H1 (cell line): ENCODE measurements at regions not wholly inside any gene's neighbourhood (a gene's known extent, or its start where the extent isn't known, plus 50 kb on each side); places are given as distances from the start of the nearest gene placed in this dataset.

Experiments used
- CHD2 ChIP-seq: IDR thresholded peaks from 2 replicates; pipeline ENCODE4 v1.6.1; 2012; ENCODE audit warnings: low read length, improper control_type of control experiment
- CTBP2 ChIP-seq: IDR thresholded peaks from 2 replicates; pipeline ENCODE4 v1.7.0; 2011; ENCODE audit warnings: borderline replicate concordance, mild to moderate bottlenecking, moderate library complexity, mixed read lengths, low read length; ENCODE audit not compliant: insufficient read depth, insufficient read length
- JUND ChIP-seq: IDR thresholded peaks from 2 replicates; pipeline ENCODE4 v1.6.1; 2011; ENCODE audit warnings: mild to moderate bottlenecking, improper control_type of control experiment, low read length
- MAX ChIP-seq: IDR thresholded peaks from 2 replicates; pipeline ENCODE4 v1.6.1; 2012; ENCODE audit warnings: inconsistent platforms
- POLR2AphosphoS5 ChIP-seq: IDR thresholded peaks from 2 replicates; pipeline ENCODE4 v1.6.1; 2011; ENCODE audit warnings: low read depth, low read length
- SP2 ChIP-seq: IDR thresholded peaks from 2 replicates; pipeline ENCODE4 v1.6.1; 2012; ENCODE audit warnings: mild to moderate bottlenecking, low read length, inconsistent platforms
- TF ChIP-seq, protein P1 (sequence below): fragments of 300-600 bp; sonication (generic); IDR thresholded peaks from 2 replicates; pipeline ENCODE4 v1.7.1; 2012; ENCODE audit warnings: low read length, moderate library complexity, mild to moderate bottlenecking, inconsistent platforms; ENCODE audit not compliant: insufficient replicate concordance

GRCh38 chr5:127187706-127188105, 102.9 kb upstream of the MEGF10 start (continued):
- TF ChIP-seq, protein P1, sequence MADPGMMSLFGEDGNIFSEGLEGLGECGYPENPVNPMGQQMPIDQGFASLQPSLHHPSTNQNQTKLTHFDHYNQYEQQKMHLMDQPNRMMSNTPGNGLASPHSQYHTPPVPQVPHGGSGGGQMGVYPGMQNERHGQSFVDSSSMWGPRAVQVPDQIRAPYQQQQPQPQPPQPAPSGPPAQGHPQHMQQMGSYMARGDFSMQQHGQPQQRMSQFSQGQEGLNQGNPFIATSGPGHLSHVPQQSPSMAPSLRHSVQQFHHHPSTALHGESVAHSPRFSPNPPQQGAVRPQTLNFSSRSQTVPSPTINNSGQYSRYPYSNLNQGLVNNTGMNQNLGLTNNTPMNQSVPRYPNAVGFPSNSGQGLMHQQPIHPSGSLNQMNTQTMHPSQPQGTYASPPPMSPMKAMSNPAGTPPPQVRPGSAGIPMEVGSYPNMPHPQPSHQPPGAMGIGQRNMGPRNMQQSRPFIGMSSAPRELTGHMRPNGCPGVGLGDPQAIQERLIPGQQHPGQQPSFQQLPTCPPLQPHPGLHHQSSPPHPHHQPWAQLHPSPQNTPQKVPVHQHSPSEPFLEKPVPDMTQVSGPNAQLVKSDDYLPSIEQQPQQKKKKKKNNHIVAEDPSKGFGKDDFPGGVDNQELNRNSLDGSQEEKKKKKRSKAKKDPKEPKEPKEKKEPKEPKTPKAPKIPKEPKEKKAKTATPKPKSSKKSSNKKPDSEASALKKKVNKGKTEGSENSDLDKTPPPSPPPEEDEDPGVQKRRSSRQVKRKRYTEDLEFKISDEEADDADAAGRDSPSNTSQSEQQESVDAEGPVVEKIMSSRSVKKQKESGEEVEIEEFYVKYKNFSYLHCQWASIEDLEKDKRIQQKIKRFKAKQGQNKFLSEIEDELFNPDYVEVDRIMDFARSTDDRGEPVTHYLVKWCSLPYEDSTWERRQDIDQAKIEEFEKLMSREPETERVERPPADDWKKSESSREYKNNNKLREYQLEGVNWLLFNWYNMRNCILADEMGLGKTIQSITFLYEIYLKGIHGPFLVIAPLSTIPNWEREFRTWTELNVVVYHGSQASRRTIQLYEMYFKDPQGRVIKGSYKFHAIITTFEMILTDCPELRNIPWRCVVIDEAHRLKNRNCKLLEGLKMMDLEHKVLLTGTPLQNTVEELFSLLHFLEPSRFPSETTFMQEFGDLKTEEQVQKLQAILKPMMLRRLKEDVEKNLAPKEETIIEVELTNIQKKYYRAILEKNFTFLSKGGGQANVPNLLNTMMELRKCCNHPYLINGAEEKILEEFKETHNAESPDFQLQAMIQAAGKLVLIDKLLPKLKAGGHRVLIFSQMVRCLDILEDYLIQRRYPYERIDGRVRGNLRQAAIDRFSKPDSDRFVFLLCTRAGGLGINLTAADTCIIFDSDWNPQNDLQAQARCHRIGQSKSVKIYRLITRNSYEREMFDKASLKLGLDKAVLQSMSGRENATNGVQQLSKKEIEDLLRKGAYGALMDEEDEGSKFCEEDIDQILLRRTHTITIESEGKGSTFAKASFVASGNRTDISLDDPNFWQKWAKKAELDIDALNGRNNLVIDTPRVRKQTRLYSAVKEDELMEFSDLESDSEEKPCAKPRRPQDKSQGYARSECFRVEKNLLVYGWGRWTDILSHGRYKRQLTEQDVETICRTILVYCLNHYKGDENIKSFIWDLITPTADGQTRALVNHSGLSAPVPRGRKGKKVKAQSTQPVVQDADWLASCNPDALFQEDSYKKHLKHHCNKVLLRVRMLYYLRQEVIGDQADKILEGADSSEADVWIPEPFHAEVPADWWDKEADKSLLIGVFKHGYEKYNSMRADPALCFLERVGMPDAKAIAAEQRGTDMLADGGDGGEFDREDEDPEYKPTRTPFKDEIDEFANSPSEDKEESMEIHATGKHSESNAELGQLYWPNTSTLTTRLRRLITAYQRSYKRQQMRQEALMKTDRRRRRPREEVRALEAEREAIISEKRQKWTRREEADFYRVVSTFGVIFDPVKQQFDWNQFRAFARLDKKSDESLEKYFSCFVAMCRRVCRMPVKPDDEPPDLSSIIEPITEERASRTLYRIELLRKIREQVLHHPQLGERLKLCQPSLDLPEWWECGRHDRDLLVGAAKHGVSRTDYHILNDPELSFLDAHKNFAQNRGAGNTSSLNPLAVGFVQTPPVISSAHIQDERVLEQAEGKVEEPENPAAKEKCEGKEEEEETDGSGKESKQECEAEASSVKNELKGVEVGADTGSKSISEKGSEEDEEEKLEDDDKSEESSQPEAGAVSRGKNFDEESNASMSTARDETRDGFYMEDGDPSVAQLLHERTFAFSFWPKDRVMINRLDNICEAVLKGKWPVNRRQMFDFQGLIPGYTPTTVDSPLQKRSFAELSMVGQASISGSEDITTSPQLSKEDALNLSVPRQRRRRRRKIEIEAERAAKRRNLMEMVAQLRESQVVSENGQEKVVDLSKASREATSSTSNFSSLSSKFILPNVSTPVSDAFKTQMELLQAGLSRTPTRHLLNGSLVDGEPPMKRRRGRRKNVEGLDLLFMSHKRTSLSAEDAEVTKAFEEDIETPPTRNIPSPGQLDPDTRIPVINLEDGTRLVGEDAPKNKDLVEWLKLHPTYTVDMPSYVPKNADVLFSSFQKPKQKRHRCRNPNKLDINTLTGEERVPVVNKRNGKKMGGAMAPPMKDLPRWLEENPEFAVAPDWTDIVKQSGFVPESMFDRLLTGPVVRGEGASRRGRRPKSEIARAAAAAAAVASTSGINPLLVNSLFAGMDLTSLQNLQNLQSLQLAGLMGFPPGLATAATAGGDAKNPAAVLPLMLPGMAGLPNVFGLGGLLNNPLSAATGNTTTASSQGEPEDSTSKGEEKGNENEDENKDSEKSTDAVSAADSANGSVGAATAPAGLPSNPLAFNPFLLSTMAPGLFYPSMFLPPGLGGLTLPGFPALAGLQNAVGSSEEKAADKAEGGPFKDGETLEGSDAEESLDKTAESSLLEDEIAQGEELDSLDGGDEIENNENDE = no peak
- TF ChIP-seq MAX = no peak
- no peak for TF ChIP-seq CTBP2
- TF ChIP-seq SP2 = no peak
- TF ChIP-seq CHD2 = no peak
- TF ChIP-seq JUND = no peak
- no peak for TF ChIP-seq POLR2AphosphoS5
